ENCODE measurements at regions not wholly inside any gene's neighbourhood (a gene's known extent, or its start where the extent isn't known, plus 50 kb on each side); places are given as distances from the start of the nearest gene placed in this dataset.
"Not testable (repeated sequence)": the region's sequence is repeated elsewhere in the genome, so short reads cannot be mapped to it uniquely, and the experiment has no call there.

DNA sequence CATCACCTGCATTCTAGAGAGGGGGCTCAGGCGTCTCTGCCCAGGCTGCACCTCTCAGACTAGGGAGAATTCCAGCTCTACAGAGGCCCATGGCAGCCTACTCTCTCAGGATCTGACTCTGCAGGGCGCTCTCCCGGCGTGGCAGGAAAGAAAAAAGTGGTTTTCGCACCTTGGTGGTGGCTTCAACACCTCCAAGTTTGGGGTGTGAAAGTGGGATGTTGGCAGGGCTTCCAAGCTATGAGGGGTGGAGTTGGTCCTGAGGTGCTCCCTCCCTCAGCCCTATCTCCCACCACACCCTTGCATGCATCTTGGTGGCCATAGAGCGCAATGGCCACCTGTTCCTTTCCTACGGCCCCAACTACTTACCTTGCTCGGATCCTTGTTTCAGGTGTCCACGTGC lies 166.5 kb downstream of the VSIG4 start:
- H3F3A ChIP-seq (ENCODE audit: low read depth), result no peaks in the 10 kb centered on the region
- no peak for DNase-seq (ENCODE audit: low spot score)
- no peak overlapping the region for H3K4me2 ChIP-seq
- H3K79me2 ChIP-seq (ENCODE audit: low read depth), result no peaks in the 10 kb centered on the region
- no peaks in the 10 kb centered on the region for H3K9me3 ChIP-seq (ENCODE audit: low read depth)
- TF ChIP-seq, protein P1, sequence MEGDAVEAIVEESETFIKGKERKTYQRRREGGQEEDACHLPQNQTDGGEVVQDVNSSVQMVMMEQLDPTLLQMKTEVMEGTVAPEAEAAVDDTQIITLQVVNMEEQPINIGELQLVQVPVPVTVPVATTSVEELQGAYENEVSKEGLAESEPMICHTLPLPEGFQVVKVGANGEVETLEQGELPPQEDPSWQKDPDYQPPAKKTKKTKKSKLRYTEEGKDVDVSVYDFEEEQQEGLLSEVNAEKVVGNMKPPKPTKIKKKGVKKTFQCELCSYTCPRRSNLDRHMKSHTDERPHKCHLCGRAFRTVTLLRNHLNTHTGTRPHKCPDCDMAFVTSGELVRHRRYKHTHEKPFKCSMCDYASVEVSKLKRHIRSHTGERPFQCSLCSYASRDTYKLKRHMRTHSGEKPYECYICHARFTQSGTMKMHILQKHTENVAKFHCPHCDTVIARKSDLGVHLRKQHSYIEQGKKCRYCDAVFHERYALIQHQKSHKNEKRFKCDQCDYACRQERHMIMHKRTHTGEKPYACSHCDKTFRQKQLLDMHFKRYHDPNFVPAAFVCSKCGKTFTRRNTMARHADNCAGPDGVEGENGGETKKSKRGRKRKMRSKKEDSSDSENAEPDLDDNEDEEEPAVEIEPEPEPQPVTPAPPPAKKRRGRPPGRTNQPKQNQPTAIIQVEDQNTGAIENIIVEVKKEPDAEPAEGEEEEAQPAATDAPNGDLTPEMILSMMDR (IDR thresholded peaks at IDR 0.05), result no peak
- no peak for TF ChIP-seq EZH2phosphoT487 (IDR thresholded peaks at IDR 0.05)
- no peak for TF ChIP-seq EZH2 (IDR thresholded peaks at IDR 0.05)
- H3K36me3 ChIP-seq, result no peaks in the 10 kb centered on the region
- no peak overlapping the region for H2AFZ ChIP-seq (replicated peaks)
- H3K27me3 Mint-ChIP-seq (ENCODE audit: insufficient read depth, low read depth), result peaks cover 8% of the 10 kb centered on the region
- H3K4me3 ChIP-seq, result no peak overlapping the region
- H3K36me3 Mint-ChIP-seq, result no peaks in the 10 kb centered on the region
- no peaks in the 10 kb centered on the region for H3K4me1 Mint-ChIP-seq
- H3K27me3 ChIP-seq, result no peaks in the 10 kb centered on the region
- H3K27ac Mint-ChIP-seq, result no peak overlapping the region
- H3K4me3 Mint-ChIP-seq, result no peak overlapping the region
- H3K27ac ChIP-seq, result no peak overlapping the region
- H3K9me3 Mint-ChIP-seq, result peaks cover 7% of the 10 kb centered on the region
- H3K9ac ChIP-seq, result no peak overlapping the region
- H3K4me1 ChIP-seq, result no peaks in the 10 kb centered on the region
- no peaks in the 10 kb centered on the region for H4K20me1 ChIP-seq (ENCODE audit: low read depth)

DNA sequence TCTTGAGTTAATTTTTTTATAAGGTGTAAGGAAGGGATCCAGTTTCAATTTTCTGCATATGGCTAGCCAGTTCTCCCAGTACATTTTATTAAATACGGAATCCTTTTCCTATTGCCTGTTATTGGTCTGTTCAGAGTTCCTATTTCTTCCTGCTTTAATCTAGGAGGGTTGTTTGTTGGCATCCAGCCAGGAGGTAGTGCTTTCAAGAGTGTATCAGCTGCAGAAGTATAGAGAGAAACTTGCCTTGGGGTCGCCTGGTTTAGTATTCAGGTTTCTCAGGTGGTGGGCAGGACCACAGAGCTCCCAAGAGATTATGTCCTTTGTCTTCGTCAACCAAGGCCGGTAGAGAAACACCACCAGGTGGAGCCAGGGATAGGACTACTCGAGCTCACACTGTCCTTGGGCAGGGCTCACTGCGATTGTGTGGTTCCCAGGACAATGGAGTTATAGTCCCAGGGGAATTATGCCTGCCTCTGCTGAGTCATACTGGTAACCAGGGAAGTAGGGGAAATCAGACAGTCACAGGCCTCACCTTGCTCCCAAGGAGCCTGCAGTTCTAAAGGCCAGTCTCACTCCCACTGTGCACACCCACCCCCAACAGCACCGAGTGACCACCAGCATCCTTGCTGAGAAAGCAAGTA lies 168.1 kb downstream of the VSIG4 start:
- no peak overlapping the region for H3K4me3 ChIP-seq
- no peaks in the 10 kb centered on the region for H4K20me1 ChIP-seq (ENCODE audit: low read depth)
- H3K36me3 ChIP-seq, result no peaks in the 10 kb centered on the region
- DNase-seq (ENCODE audit: low spot score), result peak; percentile 40
- H3K9ac ChIP-seq, result no peak overlapping the region
- no peaks in the 10 kb centered on the region for H3K4me1 ChIP-seq
- no peak for TF ChIP-seq EZH2 (IDR thresholded peaks at IDR 0.05)
- TF ChIP-seq, protein P1 (IDR thresholded peaks at IDR 0.05), result peak; percentile 27
- no peaks in the 10 kb centered on the region for H3K36me3 Mint-ChIP-seq
- H2AFZ ChIP-seq (replicated peaks), result no peak overlapping the region
- H3K9me3 ChIP-seq (ENCODE audit: low read depth), result no peaks in the 10 kb centered on the region
- no peak overlapping the region for H3K4me3 Mint-ChIP-seq
- no peak overlapping the region for H3K4me2 ChIP-seq
- peaks cover 3% of the 10 kb centered on the region for H3K9me3 Mint-ChIP-seq
- no peaks in the 10 kb centered on the region for H3K4me1 Mint-ChIP-seq
- H3K27ac Mint-ChIP-seq, result no peak overlapping the region
- H3K79me2 ChIP-seq (ENCODE audit: low read depth), result no peaks in the 10 kb centered on the region
- H3K27me3 ChIP-seq, result no peaks in the 10 kb centered on the region
- H3K27me3 Mint-ChIP-seq (ENCODE audit: insufficient read depth, low read depth), result peaks cover 8% of the 10 kb centered on the region
- H3F3A ChIP-seq (ENCODE audit: low read depth), result no peaks in the 10 kb centered on the region
- no peak overlapping the region for H3K27ac ChIP-seq

DNA sequence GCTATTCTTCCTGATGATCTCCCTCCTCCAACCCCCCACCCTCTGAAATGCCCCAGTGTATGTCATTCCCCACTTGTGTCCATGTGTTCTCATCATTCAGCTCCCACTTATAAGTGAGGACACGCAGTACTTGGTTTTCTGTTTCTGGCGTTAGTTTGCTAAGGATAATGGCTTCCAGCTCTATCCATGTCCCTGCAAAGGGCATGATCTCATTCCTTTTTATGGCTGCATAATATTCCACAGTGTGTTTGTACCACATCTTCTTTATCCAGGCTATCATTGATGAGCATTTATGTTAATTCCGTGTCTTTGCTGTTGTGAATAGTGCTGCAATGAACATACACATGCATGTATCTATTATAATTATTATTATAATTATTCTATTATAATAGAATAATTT lies 169.3 kb downstream of the VSIG4 start:
- H3K27me3 Mint-ChIP-seq (ENCODE audit: insufficient read depth, low read depth); H3K4me3 ChIP-seq; H3K4me1 Mint-ChIP-seq; H3K27ac ChIP-seq; H3K9ac ChIP-seq; H3F3A ChIP-seq (ENCODE audit: low read depth); H3K27ac Mint-ChIP-seq; H2AFZ ChIP-seq (replicated peaks); H3K4me3 Mint-ChIP-seq; H4K20me1 ChIP-seq (ENCODE audit: low read depth); H3K9me3 ChIP-seq (ENCODE audit: low read depth); H3K9me3 Mint-ChIP-seq; H3K27me3 ChIP-seq; DNase-seq (ENCODE audit: low spot score); H3K4me2 ChIP-seq; H3K36me3 Mint-ChIP-seq; H3K79me2 ChIP-seq (ENCODE audit: low read depth); H3K4me1 ChIP-seq; H3K36me3 ChIP-seq: not testable (repeated sequence)

DNA sequence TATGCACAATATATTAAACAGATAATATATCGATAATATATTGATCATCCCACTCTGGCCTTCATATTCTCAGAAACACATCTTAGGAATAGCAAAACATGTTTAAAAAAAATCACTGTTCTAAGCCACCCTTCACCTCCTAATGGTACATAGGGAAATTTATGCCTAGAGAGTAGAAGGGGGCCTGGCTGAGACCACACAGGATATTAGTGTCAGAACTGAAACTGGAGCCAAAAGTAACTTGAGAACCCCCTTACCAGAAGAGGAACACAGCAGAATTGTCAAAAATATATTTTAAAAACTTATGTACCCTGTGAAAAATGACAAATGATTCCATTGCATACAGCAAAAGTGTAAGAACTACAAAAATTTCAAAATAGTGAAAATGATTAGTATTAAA lies 173.1 kb downstream of the VSIG4 start:
- H3K27ac Mint-ChIP-seq, result no peak overlapping the region
- no peaks in the 10 kb centered on the region for H3F3A ChIP-seq (ENCODE audit: low read depth)

More for the DNA sequence above, 173.1 kb downstream of the VSIG4 start:
- H3K36me3 ChIP-seq, result no peaks in the 10 kb centered on the region
- peaks cover 3% of the 10 kb centered on the region for H3K4me1 ChIP-seq
- H3K9me3 ChIP-seq (ENCODE audit: low read depth), result no peaks in the 10 kb centered on the region
- H3K4me3 ChIP-seq, result no peak overlapping the region
- Mint-ChIP-seq H3K27me3 (ENCODE audit: insufficient read depth, low read depth) (peaks cover 4% of the 10 kb centered on the region), H3K36me3 (no peaks in the 10 kb centered on the region), H3K4me3 (no peak overlapping the region), H3K9me3 (peaks cover 5% of the 10 kb centered on the region), H3K4me1 (no peaks in the 10 kb centered on the region)
- TF ChIP-seq, protein P1 (IDR thresholded peaks at IDR 0.05), result no peak
- TF ChIP-seq EZH2phosphoT487 (IDR thresholded peaks at IDR 0.05), result no peak
- no peak for TF ChIP-seq EZH2 (IDR thresholded peaks at IDR 0.05)
- no peak overlapping the region for H3K27ac ChIP-seq
- H2AFZ ChIP-seq (replicated peaks), result no peak overlapping the region
- no peak for DNase-seq (ENCODE audit: low spot score)
- no peak overlapping the region for H3K4me2 ChIP-seq
- no peaks in the 10 kb centered on the region for H3K27me3 ChIP-seq
- H4K20me1 ChIP-seq (ENCODE audit: low read depth), result no peaks in the 10 kb centered on the region
- H3K79me2 ChIP-seq (ENCODE audit: low read depth), result no peaks in the 10 kb centered on the region
- H3K9ac ChIP-seq, result no peak overlapping the region

Measured in neural progenitor cell (in vitro differentiated cells).